ENCODE measurements at regions not wholly inside any gene's neighbourhood (a gene's known extent, or its start where the extent isn't known, plus 50 kb on each side); places are given as distances from the start of the nearest gene placed in this dataset.

- Mint-ChIP-seq H3K9me3 (ENCODE audit: low read depth) (no peaks in the 10 kb centered on the region), H3K4me3 (ENCODE audit: low read depth) (no peak overlapping the region), H3K36me3 (ENCODE audit: insufficient read depth) (no peaks in the 10 kb centered on the region), H3K27ac (no peak overlapping the region), H3K27me3 (no peaks in the 10 kb centered on the region), H3K4me1 (ENCODE audit: low read depth) (peaks cover 6% of the 10 kb centered on the region)
- no peak for TF ChIP-seq CTCF (IDR thresholded peaks at IDR 0.05; ENCODE audit: unreplicated experiment)
- no peak for DNase-seq (ENCODE audit: low spot score, unreplicated experiment)
These were observed 510.5 kb upstream of the ATXN8OS start for GRCh38 chr13:69597088-69597487.

GRCh38 chr13:69595181-69595580 is 512.4 kb upstream of the ATXN8OS start:
- H3K36me3 Mint-ChIP-seq (ENCODE audit: insufficient read depth): no peaks in the 10 kb centered on the region

GRCh38 chr13:69591437-69591836 is 516.2 kb upstream of the ATXN8OS start:
- Mint-ChIP-seq H3K4me3 (ENCODE audit: low read depth) (no peak overlapping the region), H3K27me3 (no peaks in the 10 kb centered on the region), H3K4me1 (ENCODE audit: low read depth) (peaks cover 14% of the 10 kb centered on the region), H3K9me3 (ENCODE audit: low read depth) (no peaks in the 10 kb centered on the region), H3K27ac (no peak overlapping the region), H3K36me3 (ENCODE audit: insufficient read depth) (no peaks in the 10 kb centered on the region)
- TF ChIP-seq CTCF (IDR thresholded peaks at IDR 0.05; ENCODE audit: unreplicated experiment): no peak
- DNase-seq (ENCODE audit: low spot score, unreplicated experiment): no peak

More at GRCh38 chr13:69595181-69595580, 512.4 kb upstream of the ATXN8OS start:
- no peak for TF ChIP-seq CTCF (IDR thresholded peaks at IDR 0.05; ENCODE audit: unreplicated experiment)
- no peak overlapping the region for H3K27ac Mint-ChIP-seq
- H3K27me3 Mint-ChIP-seq: no peaks in the 10 kb centered on the region
- DNase-seq (ENCODE audit: low spot score, unreplicated experiment): no peak
- no peaks in the 10 kb centered on the region for H3K9me3 Mint-ChIP-seq (ENCODE audit: low read depth)
- peaks cover 8% of the 10 kb centered on the region for H3K4me1 Mint-ChIP-seq (ENCODE audit: low read depth)
- H3K4me3 Mint-ChIP-seq (ENCODE audit: low read depth): no peak overlapping the region

DNA sequence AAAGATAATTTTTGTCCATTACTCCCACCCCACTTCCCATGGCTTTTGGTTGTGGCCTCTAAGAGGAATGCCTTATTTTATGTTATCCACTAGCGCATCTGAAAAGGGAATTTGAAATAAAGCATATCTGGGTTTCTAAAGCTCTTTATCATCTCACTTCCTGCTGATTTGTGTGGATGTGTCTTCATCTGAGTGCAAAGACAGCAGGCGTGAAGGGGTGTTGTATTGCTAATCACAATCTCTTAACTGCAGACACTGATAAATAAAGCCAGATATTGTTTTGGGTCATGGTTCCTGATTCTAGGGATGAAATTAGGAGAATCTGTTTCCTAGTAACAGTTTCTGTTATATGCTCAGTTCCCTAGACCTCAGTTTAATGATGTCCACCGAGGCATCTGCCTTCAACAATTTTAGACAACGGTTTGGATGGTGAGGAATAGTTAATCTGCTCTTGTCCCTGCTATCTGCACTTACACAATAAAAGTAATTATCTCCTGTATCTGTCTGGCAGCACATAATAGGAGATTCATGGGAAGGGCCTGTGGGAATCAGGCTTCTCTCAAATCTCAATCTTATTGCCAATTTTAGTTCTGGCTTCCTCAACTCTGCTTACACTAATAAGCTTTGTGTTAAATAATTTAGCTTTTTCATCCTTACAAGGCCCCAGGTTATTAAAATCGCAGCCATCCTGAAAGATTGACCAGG is 517.9 kb upstream of the ATXN8OS start:
- Mint-ChIP-seq H3K9me3 (ENCODE audit: low read depth) (no peaks in the 10 kb centered on the region), H3K4me1 (ENCODE audit: low read depth) (peaks cover 8% of the 10 kb centered on the region), H3K27ac (no peak overlapping the region), H3K27me3 (no peaks in the 10 kb centered on the region), H3K4me3 (ENCODE audit: low read depth) (no peak overlapping the region), H3K36me3 (ENCODE audit: insufficient read depth) (no peaks in the 10 kb centered on the region)
- TF ChIP-seq CTCF (IDR thresholded peaks at IDR 0.05; ENCODE audit: unreplicated experiment): no peak
- no peak for DNase-seq (ENCODE audit: low spot score, unreplicated experiment)

GRCh38 chr13:69585656-69586055 is 522.0 kb upstream of the ATXN8OS start:
- DNase-seq (ENCODE audit: low spot score, unreplicated experiment): no peak
- Mint-ChIP-seq H3K27me3 (no peaks in the 10 kb centered on the region), H3K4me3 (ENCODE audit: low read depth) (no peak overlapping the region), H3K9me3 (ENCODE audit: low read depth) (no peaks in the 10 kb centered on the region), H3K4me1 (ENCODE audit: low read depth) (peaks cover 9% of the 10 kb centered on the region), H3K36me3 (ENCODE audit: insufficient read depth) (no peaks in the 10 kb centered on the region), H3K27ac (no peak overlapping the region)
- TF ChIP-seq CTCF (IDR thresholded peaks at IDR 0.05; ENCODE audit: unreplicated experiment): peak; percentile 33

Data from progenitor cell of endocrine pancreas (in vitro differentiated cells).